ENCODE measurements at regions not wholly inside any gene's neighbourhood (a gene's known extent, or its start where the extent isn't known, plus 50 kb on each side); places are given as distances from the start of the nearest gene placed in this dataset.

- Histone ChIP-seq H3K36me3 (ENCODE audit: control insufficient read depth in 4 of 4, insufficient read depth in 3 of 4, low read depth in 1 of 4, low read length in 3 of 4) (no peaks in the 10 kb centered on the region), H3K9me3 (ENCODE audit: control insufficient read depth in 4 of 4, low read length in 3 of 4) (no peaks in the 10 kb centered on the region), H3K9ac (ENCODE audit: low read depth in 1 of 2, low read length in 2 of 2) (no peak overlapping the region), H3K4me3 (ENCODE audit: low read depth in 1 of 3, low read length in 3 of 3) (no peak overlapping the region), H3K4me1 (ENCODE audit: control insufficient read depth in 4 of 4, insufficient read depth in 4 of 4, low read length in 3 of 4) (no peaks in the 10 kb centered on the region), H3K27ac (ENCODE audit: low read depth in 1 of 2, low read length in 2 of 2) (no peak overlapping the region), H3K27me3 (ENCODE audit: control insufficient read depth in 4 of 4, insufficient read depth in 4 of 4, low read length in 3 of 4) (no peaks in the 10 kb centered on the region)
- DNase-seq (ENCODE audit: low spot score): no peak
- WGBS: 86% methylated on average over 5 of the region's 5 CpGs
- TF ChIP-seq, protein P1, sequence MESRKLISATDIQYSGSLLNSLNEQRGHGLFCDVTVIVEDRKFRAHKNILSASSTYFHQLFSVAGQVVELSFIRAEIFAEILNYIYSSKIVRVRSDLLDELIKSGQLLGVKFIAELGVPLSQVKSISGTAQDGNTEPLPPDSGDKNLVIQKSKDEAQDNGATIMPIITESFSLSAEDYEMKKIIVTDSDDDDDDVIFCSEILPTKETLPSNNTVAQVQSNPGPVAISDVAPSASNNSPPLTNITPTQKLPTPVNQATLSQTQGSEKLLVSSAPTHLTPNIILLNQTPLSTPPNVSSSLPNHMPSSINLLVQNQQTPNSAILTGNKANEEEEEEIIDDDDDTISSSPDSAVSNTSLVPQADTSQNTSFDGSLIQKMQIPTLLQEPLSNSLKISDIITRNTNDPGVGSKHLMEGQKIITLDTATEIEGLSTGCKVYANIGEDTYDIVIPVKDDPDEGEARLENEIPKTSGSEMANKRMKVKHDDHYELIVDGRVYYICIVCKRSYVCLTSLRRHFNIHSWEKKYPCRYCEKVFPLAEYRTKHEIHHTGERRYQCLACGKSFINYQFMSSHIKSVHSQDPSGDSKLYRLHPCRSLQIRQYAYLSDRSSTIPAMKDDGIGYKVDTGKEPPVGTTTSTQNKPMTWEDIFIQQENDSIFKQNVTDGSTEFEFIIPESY (IDR thresholded peaks at IDR 0.05): no peak
- TF ChIP-seq, protein P2, sequence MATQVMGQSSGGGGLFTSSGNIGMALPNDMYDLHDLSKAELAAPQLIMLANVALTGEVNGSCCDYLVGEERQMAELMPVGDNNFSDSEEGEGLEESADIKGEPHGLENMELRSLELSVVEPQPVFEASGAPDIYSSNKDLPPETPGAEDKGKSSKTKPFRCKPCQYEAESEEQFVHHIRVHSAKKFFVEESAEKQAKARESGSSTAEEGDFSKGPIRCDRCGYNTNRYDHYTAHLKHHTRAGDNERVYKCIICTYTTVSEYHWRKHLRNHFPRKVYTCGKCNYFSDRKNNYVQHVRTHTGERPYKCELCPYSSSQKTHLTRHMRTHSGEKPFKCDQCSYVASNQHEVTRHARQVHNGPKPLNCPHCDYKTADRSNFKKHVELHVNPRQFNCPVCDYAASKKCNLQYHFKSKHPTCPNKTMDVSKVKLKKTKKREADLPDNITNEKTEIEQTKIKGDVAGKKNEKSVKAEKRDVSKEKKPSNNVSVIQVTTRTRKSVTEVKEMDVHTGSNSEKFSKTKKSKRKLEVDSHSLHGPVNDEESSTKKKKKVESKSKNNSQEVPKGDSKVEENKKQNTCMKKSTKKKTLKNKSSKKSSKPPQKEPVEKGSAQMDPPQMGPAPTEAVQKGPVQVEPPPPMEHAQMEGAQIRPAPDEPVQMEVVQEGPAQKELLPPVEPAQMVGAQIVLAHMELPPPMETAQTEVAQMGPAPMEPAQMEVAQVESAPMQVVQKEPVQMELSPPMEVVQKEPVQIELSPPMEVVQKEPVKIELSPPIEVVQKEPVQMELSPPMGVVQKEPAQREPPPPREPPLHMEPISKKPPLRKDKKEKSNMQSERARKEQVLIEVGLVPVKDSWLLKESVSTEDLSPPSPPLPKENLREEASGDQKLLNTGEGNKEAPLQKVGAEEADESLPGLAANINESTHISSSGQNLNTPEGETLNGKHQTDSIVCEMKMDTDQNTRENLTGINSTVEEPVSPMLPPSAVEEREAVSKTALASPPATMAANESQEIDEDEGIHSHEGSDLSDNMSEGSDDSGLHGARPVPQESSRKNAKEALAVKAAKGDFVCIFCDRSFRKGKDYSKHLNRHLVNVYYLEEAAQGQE (IDR thresholded peaks at IDR 0.05): no peak
- no peak for TF ChIP-seq HNF4G (IDR thresholded peaks at IDR 0.05)
- TF ChIP-seq FOXA2 (IDR thresholded peaks at IDR 0.05): no peak
Observed at GRCh38 chr10:22791665-22792064, 77.3 kb upstream of the PIP4K2A start.

- no peak for DNase-seq (ENCODE audit: low spot score)
- Histone ChIP-seq H3K9me3 (ENCODE audit: control insufficient read depth in 4 of 4, low read length in 3 of 4) (no peaks in the 10 kb centered on the region), H3K9ac (ENCODE audit: low read depth in 1 of 2, low read length in 2 of 2) (no peak overlapping the region), H3K27me3 (ENCODE audit: control insufficient read depth in 4 of 4, insufficient read depth in 4 of 4, low read length in 3 of 4) (no peaks in the 10 kb centered on the region), H3K36me3 (ENCODE audit: control insufficient read depth in 4 of 4, insufficient read depth in 3 of 4, low read depth in 1 of 4, low read length in 3 of 4) (no peaks in the 10 kb centered on the region), H3K4me1 (ENCODE audit: control insufficient read depth in 4 of 4, insufficient read depth in 4 of 4, low read length in 3 of 4) (peaks cover 0 to 10% (median 9%) of the 10 kb centered on the region in 4 donors), H3K27ac (ENCODE audit: low read depth in 1 of 2, low read length in 2 of 2) (no peak overlapping the region), H3K4me3 (ENCODE audit: low read depth in 1 of 3, low read length in 3 of 3) (no peak overlapping the region)
- no peak for TF ChIP-seq CTCF (IDR thresholded peaks at IDR 0.05; ENCODE audit: low read depth, low read length, missing input control)
- no peak for TF ChIP-seq RAD21 (IDR thresholded peaks at IDR 0.05)
- no peak for TF ChIP-seq TAF1 (conservative IDR thresholded peaks at IDR 0.05)
- TF ChIP-seq, protein P3, sequence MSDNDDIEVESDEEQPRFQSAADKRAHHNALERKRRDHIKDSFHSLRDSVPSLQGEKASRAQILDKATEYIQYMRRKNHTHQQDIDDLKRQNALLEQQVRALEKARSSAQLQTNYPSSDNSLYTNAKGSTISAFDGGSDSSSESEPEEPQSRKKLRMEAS (IDR thresholded peaks at IDR 0.05): no peak
- TF ChIP-seq HNF4G (IDR thresholded peaks at IDR 0.05): no peak
- TF ChIP-seq, protein P4, sequence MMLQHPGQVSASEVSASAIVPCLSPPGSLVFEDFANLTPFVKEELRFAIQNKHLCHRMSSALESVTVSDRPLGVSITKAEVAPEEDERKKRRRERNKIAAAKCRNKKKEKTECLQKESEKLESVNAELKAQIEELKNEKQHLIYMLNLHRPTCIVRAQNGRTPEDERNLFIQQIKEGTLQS (IDR thresholded peaks at IDR 0.05): no peak
- TF ChIP-seq SP1 (IDR thresholded peaks at IDR 0.05): no peak
- WGBS: 85% methylated on average over 1 of the region's 1 CpG
Observed at GRCh38 chr10:22784668-22785067, 70.3 kb upstream of the PIP4K2A start.
